LHCN-M2 (cell line): ENCODE measurements at regions not wholly inside any gene's neighbourhood (a gene's known extent, or its start where the extent isn't known, plus 50 kb on each side); places are given as distances from the start of the nearest gene placed in this dataset.
"Not testable (repeated sequence)": the region's sequence is repeated elsewhere in the genome, so short reads cannot be mapped to it uniquely, and the experiment has no call there.

Experiments used
- DNase-seq: peaks from one replicate; pipeline ENCODE4 v3.0.0-alpha.2; 2012; ENCODE audit warnings: low read depth

DNA sequence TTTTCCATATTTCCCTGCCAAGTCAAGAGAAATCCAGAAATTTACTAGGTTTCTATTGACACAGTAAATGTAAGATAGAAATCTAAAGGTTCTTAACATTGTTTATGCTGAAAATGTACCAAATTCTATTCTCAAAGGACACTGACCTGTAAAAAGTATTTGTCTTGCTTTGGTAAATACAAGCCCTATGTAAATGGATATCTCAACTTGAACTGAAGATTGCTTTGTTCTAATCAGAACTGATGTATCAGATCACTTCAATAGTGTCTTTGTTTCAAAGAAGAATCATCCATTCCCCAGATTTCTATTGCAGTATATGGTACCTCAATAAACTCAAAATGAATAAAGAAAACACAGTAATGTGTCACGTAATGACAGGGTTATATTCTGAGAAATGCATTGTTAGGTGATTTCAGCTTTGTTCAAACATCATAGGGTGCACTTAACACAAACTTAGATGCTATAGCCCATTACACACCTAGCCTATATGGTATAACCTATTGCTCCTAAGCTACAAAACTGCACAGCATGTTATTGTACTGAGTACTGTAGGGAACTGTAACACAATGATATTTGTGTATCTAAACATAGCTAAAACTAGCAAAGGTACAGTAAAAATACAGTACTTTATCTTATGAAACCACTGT, 143.5 kb upstream of the NECTIN3 start:
- no peak for DNase-seq

DNA sequence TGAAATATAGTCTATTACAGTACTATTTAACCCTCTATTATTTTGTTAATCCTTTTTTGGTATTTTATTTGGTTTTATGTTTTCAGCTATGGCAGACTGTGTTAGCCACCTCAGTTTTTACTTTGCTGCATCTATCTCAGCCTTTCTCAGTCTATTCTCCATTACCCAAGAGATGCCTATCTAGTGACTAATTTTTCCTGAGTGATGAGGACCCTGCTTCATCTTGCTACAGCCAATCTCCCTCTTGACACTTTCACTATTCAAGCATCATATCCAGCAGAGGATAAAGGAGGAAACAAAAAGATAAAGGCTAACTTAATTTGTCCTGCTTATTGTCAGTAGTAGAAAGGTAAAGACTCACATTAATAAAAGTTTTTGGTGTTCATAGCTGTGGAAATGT, 141.8 kb upstream of the NECTIN3 start:
- no peak for DNase-seq

DNA sequence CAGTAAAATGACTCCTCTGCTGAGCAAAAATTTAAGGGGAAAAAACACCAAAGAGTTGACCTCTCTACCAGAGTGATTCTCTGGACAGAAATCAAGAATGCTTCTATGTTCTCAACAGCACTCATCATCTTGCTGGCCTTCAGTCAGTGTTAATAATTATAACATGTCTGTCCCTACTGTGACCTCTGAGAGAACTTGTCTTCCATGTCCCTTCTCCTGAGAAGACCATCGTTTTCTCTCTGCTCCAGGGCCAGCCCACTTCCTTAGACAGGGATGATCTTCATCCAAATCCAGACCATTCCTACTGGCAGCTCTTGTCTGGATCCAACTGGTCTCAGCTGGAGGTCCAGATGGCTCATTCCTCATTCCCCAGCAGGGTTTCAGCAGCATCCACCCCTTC, 139.0 kb upstream of the NECTIN3 start:
- DNase-seq: no peak

DNA sequence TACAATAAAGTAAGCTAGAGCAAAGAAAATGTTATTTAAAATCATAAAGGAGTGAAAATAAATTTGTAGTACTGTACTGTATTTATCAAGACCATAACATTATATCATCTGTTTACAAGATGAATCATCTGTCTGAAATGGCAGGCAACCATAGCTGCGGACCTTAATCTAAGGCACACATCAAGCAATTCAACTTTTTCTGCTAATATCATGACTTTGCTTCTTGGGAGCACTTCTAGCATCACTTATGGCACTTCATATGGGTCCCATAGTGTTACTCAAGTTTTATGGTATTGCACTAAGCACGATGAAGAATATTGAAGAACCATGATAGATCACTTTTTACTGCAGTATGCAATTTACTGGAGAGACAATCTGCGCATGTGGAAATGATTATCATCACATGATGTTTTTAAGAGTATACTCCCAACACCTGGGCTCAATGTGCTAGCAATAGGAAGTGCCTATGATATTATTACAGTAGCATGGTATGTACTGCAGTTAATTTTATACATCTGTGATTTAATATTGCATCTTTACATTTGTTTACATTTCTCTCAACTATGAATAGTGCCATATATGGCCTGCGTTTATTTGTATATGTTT, 137.7 kb upstream of the NECTIN3 start:
- DNase-seq: no peak

DNA sequence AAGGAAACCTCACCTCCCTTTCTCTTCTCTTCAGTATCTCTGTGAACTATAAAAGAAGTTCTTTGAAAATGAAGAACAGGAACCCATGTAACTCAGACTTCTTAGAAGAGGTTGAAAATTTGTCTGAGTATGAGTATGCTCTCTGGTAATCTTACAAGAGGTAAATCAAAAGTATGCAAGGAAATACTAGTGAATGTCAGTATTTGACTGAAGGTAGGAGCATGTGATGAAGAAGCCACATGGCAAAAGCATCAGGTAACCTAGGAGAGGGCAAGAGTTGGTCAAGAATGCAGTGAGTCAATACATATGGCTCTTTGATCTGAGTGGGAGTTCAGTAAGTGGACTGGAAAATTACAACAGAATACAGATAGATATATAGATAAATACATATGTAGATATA, 133.0 kb upstream of the NECTIN3 start:
- DNase-seq: no peak

DNA sequence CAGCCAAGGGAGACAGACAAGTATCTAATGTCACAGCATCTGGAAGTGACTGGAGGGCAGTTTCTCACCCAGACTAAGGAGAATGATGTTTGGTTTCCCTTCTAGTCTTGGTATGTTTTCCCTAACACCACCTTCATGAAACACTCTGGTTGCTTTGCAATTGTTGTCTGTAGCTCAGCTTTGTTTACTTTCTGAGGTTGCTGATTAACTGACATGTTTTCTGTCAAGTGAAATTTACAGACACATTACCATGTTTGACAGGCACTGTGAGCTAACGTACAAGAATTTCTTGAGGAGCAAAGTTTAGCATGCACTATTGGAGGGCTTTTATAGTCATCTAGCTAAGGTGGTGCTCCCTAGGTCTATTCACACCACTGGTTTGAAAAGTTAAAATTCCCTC, 131.6 kb upstream of the NECTIN3 start:
- DNase-seq: no peak

DNA sequence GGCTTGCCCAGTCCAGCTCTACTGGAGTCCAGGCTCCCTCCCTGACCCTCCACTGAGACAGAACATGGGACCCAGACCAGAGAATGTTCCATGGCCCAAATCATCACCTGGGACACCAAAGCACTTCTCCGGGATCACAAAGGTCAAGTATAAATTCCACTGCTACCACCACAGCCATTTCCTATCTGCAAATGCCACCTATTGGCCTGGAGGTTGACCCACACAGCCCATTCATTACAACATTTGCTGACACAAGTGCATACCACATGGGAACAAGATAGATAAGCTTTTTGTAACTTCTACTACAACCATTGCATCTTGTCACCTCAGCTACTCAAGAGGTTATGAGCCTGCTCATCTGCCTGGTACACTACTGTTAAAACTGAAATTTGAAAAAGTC, 126.8 kb upstream of the NECTIN3 start:
- no peak for DNase-seq

DNA sequence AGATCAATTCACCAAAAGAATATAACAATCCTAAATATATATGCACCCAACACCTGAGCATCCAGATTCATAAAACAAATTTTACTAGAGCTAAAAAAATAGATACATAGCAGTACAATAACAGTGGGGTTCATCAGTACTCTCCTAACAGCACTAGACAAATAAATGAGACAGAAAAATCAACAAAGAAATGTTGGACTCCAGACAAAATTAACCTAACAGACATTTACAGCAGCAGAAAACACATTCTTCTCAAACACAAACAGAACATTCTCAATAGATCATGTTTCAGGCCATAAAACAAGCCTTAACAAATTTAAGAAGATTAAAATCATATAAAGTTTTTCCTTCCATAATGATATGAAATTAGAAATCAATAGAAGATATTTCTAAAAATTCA, 124.8 kb upstream of the NECTIN3 start:
- DNase-seq: no peak

DNA sequence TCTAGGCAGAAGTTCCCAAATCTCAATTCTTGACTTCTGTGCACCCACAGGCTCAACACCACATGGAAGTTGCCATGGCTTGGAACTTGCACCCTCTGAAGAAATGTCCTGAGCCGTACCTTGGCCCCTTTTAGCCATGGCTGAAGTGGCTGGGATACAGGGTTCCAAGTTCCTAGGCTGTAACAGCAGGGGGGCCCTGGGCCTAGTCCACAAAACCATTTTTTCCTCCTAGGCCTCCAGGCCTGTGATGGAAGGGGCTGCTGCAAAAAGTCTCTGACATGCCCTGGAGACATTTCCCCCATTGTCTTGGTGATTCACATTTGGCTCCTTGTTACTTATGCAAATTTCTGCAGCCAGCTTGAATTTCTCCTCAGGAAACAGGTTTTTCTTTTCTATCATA, 122.4 kb upstream of the NECTIN3 start:
- DNase-seq: not testable (repeated sequence)

DNA sequence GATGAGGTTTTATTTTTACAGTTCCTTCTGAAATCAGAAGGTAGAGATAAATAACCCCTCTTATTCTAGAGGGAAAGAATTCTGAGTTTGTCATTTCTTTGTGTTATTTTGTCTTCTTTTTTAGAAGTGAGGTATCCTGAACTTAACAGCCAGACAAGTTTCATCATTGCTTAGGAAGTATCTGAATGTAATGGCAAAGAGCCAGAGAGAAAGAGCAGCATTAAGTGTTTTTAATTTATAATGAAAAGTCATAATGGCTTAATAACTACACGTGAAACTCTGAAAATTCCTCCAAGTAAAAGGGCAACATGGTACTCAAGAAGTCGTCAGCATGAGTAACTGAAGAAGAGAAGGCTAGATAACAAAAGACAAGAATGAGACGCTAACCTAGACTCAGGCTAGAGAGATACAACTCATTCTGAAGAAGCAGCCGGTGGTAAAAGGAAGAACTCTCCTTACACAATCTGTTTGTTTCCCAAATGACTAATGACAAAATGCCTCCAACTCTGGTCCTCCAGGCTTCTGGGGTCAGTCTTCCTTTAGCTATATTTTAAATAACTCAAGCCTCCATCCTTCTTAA, 116.2 kb upstream of the NECTIN3 start:
- DNase-seq: peak; percentile 32

DNA sequence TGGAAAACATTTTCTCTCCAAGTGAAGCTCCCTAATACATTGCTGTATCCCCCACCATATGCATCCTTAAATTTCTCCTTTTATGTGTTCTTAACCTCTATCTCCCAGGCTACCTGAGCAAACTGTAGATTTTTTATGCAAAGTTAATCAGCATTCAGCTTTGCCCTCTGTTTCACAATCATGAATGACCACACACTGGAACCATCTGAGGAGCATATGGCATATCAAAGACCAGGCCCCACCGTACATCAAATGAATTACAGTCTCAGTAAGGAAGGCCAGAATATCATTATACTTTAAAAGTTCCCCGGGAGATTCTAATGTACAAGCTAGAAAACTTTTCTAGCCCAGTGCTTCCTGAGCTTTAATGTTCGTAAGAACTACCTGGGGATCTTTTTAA, 115.5 kb upstream of the NECTIN3 start:
- no peak for DNase-seq

DNA sequence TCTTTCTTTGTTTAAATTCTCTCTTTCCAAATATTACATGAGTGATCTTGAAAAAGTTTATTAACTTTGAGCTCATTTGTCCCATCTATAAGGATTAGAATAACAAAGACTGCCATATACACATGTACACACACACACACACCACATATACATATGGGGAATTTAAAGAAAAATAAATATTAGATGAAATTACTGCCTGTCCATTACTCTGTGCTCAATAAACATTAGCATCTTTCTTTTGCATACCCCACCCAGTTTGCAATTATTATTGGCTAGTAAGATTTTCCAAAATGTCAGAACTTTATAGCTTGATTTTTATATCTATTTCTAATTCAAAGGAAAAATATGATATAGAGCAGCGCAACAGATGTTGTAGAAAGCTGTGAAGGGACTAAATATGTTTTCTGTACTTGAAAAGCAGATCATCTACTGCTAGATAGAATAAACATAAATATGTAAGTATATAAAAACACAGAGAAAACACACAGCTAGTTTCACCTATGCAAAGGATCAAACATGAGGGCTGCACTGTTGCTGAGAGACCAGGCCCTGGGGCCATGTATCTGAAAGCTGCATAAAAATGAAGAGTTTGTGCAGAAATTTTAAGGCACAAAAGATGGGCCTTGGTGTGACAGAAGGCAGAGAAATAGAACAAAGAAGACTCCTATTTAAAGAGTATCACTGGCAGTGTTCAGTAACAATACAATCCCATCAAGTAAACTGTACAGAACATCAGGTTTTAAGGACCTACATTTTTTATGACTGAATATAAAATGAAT, 114.2 kb upstream of the NECTIN3 start:
- DNase-seq: no peak

DNA sequence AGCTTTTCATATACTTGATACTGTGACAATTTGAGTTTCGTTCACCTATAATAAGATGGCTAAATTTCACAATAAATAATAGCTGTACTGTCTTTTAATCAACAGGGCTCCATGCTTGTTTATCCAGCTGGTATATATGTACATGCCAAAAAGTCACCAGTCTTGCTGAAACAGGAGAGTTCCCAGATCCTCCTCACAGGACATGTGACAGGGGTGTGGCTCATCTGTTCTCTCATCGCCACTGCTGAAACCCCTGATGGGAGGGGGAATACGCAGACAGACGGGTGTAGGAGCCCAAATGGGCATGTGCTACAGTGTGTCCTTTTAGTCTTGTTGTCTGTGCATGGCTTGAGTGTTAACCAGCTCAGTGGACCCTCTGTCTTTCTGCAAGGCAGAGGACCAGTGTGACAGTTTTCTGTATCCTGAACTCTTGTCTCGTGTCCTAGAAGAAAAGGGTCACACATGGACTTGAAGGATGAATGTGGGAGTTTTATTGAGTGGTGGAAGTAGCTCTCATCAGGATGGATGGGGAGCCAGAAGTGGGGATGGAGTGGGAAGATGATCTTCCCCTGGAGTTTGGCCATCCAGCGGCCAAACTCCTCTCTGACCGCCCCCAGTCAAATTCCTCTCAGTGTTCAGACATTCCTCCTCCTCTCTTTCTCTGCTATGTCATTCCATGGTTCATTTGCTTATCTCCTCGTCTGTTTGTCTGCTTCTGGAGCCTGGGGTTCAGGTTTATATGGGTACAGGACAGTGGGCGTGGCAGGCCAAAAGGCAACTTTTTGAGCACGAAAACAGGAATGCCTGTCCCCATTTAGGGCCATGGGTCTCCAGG, 113.1 kb upstream of the NECTIN3 start:
- no peak for DNase-seq

DNA sequence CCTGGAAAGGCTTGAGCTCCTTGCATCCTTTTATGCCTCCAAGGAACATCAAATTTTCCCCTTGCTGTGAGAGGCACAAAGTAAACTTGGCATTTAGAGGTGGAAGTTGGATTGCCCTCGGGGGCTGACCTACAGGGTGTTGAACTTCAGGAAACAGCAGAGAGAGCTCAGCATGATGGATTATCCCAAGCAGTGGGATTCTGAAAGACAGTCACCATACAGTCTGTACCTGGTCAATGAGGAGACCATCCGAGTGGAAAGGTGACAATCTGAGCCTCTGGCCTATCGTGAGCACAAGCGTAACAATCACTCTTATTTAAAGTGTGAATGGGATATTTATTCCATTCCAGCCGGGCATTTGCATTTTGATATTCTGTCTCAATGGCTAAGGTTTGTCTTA, 105.6 kb upstream of the NECTIN3 start:
- no peak for DNase-seq

DNA sequence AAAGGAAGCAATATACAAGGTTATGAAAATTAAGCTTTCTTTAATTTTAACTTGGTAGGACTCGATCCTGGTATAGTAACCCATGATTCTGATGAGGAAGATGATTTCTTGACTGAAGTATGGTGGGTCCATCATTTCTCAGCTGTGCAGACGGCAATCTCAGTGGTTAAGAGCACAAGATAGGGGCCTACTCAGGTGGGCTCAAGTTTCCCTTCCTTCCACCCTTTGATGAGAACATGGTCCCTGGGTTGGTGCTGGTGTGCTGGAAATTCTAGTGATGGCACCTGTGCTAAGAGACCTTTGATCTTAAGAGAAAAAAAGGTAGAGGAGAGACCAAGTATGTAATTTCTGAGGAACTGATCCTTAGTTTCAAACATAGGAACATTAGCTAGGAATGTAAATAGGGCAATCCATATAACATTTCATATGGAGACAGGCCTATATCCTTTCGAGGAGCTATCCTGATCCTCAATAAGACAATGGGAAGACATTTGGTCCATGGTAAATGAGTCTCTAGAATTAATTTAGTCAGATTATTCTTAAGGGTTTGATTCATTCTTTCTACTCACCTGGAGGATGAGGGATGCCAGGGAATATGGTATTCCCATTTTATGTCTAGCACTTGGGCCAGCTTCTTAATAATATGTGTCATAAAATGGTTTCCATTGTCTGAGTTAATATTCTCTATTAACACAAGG, 104.5 kb upstream of the NECTIN3 start:
- no peak for DNase-seq

DNA sequence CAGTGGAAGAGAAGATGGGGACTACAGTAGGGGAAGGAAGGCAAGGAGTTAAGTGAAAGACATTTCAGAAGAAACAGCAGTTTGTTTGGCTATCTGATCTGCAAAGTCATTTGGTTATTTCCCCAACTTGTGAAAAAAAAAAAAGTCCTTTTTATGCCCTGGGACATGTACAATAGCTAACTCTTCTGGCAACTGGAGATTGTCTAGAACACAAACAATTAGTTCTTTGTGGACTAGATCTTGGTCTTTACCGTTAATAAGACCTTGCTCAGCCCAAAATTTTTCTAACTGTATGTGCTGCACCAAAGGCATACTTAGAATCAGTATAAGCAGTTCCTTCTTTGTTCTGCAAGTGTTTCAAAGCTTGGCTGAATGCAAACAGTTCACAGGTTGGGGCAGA, 103.5 kb upstream of the NECTIN3 start:
- DNase-seq: no peak

DNA sequence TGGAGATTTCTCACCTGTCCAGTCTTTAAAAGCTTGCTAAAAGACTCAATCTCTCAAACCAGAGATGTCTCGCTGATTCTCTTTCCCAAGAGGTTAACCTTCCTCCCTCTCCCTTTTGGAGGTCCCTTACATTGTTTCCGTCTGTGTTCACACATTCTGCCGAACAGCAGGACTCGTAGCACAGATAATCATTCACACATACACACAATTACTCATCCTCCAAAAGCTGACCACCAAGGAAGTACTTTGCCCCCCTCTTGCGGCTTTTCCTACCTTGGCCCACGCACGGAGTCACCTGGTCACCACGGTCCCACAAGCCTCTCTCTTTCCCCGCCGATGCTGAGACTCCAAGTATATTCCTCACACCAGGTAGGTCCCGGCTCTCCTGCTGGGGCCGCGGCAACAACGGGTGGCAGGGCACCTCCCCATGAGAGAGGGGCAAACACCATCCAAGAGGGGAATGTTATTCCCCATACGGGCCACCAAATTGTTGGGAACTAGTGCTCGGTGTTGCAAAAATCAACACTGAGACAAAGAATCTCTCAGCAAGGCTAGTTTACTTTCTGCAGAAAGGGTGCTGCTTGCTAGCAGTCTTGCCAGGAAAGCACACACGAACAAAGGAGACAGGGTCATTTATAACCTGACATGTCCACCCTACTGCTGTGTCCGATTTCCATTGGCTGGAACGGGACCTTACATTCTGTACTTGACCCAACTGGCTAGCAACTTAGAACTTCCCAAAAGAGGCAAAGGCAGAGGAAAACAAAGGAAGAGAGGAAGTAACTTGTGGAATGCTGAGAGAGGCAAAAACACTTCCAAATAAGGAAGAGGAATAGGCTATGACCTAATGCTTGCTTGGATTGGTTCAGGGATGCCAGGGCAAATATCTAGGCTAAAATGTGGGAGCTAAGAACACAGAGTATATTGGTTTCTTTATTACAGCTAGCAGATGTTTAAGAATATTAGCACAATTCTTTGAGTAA, 102.1 kb upstream of the NECTIN3 start:
- no peak for DNase-seq

DNA sequence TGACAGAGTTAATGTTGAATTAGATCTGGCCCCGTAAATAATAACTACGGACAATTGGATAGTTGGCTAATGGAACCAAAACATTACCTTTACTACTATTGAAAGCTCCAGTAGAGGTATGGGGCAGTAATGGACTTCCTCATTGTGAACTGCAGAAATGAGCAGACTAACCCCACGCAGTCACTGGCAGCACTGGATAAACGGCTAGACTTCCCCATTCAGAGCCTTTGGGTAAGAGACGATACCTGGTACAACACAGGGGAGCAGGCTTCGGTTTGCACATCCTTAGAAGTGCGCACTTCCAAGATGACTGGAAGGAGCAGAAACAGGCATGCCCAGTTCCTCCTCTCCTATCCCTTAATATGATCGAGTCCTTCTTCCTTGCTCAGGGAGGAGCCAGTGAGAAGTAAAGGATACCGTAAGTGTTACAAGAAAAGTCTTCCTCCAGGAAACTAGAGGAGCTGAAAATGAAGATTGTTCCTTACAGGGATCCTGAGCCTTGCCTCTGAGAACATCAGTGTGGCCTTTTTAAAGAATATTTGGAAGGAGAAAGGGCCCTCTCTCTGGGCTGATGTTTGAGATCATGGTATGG, 100.5 kb upstream of the NECTIN3 start:
- no peak for DNase-seq

DNA sequence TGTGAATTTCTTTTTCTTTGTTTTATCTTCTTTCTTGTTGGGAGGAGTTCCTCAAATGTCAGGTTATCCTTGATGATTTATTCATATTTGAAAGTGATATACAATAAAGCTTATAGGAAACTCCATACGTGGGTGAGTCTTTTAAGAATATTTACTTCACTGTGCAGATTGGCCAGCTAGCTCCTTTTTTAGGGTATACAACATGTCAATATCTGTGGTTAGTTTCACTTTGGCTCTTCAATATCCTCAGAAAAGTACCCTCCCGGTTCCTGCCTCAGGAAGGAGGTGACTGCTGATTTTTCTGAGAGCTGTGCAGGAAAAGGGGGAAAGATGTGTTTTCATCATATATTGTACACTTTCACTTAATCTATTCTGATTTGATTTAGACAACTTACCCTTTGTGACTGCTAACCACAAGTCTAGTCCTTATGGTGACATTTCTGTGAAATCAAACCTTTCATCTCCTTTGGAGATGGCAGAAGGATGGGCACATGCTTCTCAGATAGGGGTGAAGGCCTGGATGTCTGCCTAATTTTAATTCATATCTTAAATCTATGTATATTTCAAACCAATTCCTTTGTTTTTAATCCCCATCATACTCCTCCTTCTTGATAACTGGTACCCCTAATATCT, 98.2 kb upstream of the NECTIN3 start:
- DNase-seq: no peak
